OCI-LY7 (cell line): ENCODE measurements at regions not wholly inside any gene's neighbourhood (a gene's known extent, or its start where the extent isn't known, plus 50 kb on each side); places are given as distances from the start of the nearest gene placed in this dataset.
"Not testable (repeated sequence)": the region's sequence is repeated elsewhere in the genome, so short reads cannot be mapped to it uniquely, and the experiment has no call there.

Source experiments
- BruUV-seq: library from RNA; stranded (reverse); fragments of 400-500 nt; replicated peaks from 2 replicates; lab custom pipeline; 2021; lab: Mats Ljungman, UMichigan
- CTCF ChIA-PET: fragments of 300-600 bp; sonication (Branson Sonifier 250); formaldehyde crosslinking; loops from one replicate; lab custom pipeline; 2022; ENCODE audit warnings: antibody characterized with exemption; ENCODE audit not compliant: unreplicated experiment; lab: Charles Lee
- POLR2A ChIA-PET: fragments of 300-600 bp; sonication (Branson Sonifier 250); formaldehyde crosslinking; loops from one replicate; lab custom pipeline; 2022; ENCODE audit warnings: antibody characterized with exemption; lab: Charles Lee
- DNase-seq: peaks from one replicate; pipeline ENCODE4 v3.0.0-alpha.2; 2015; ENCODE audit warnings: low spot score
- H2AFZ ChIP-seq: fragments of 200-600 bp; sonication (generic), shearing (Covaris generic); 2 replicates; pipeline ENCODE4 v1.6.1; 2014; ENCODE audit warnings: mild to moderate bottlenecking, antibody characterized with exemption, low read length, moderate library complexity
- H3K27ac ChIP-seq: fragments of 200-600 bp; sonication (generic); 2 replicates; pipeline ENCODE4 v1.5.1; 2014; ENCODE audit warnings: mixed run types, low read depth, mild to moderate bottlenecking, moderate library complexity, low read length, inconsistent platforms; ENCODE audit not compliant: poor library complexity, severe bottlenecking
- H3K36me3 ChIP-seq: fragments of 200-600 bp; sonication (generic); 2 replicates; pipeline ENCODE4 v1.6.1; 2014; ENCODE audit warnings: mild to moderate bottlenecking, antibody characterized with exemption, low read length, moderate library complexity, mixed read lengths; ENCODE audit not compliant: insufficient read depth
- H3K4me1 ChIP-seq: fragments of 200-600 bp; sonication (generic); 2 replicates; pipeline ENCODE4 v1.5.1; 2014; ENCODE audit warnings: mild to moderate bottlenecking, low read length; ENCODE audit not compliant: insufficient read depth, poor library complexity, severe bottlenecking
- H3K4me2 ChIP-seq: fragments of 200-600 bp; sonication (generic); 2 replicates; pipeline ENCODE4 v1.6.1; 2014; ENCODE audit warnings: mild to moderate bottlenecking, low read length
- H3K4me3 ChIP-seq: fragments of 200-600 bp; sonication (generic); 2 replicates; pipeline ENCODE4 v1.5.1; 2014; ENCODE audit warnings: mild to moderate bottlenecking, low read depth, low read length; ENCODE audit not compliant: poor library complexity, severe bottlenecking
- H3K79me2 ChIP-seq: fragments of 200-600 bp; sonication (generic); 2 replicates; pipeline ENCODE4 v1.6.1; 2016; ENCODE audit warnings: low read depth, mild to moderate bottlenecking, low read length, moderate library complexity, mixed read lengths; ENCODE audit not compliant: insufficient read depth
- H3K9me2 ChIP-seq: fragments of 200-600 bp; sonication (generic); 2 replicates; pipeline ENCODE4 v1.6.1; 2016; ENCODE audit warnings: mild to moderate bottlenecking, low read length, mixed read lengths; ENCODE audit not compliant: insufficient read depth
- H3K9me3 ChIP-seq: fragments of 200-600 bp; sonication (generic); 2 replicates; pipeline ENCODE4 v1.6.1; 2014; ENCODE audit warnings: mild to moderate bottlenecking, mixed run types, low read length, mixed read lengths
- H4K20me1 ChIP-seq: fragments of 200-600 bp; sonication (generic); 2 replicates; pipeline ENCODE4 v1.6.1; 2014; ENCODE audit warnings: mild to moderate bottlenecking, antibody characterized with exemption, low read length, moderate library complexity, mixed read lengths; ENCODE audit not compliant: insufficient read depth
- CTCF ChIP-seq: fragments of 200-600 bp; sonication (generic); conservative IDR thresholded peaks from 2 replicates; pipeline ENCODE4 v1.5.1; 2014; ENCODE audit warnings: mild to moderate bottlenecking, antibody characterized with exemption, low read length, moderate library complexity, mixed read lengths
- EZH2phosphoT487 ChIP-seq: fragments of 200-600 bp; sonication (generic); IDR thresholded peaks from 2 replicates; pipeline ENCODE4 v1.6.1; 2018; ENCODE audit warnings: low read depth, borderline replicate concordance, mild to moderate bottlenecking, mixed run types, antibody characterized with exemption, low read length, moderate library complexity, mixed read lengths
- intact Hi-C: fragments of 100-400 bp; cut with micrococcal nuclease; formaldehyde crosslinking; loops from one replicate; pipeline ENCODE4 v1.10.0; 2022; ENCODE audit not compliant: unreplicated experiment

- no peaks in the 10 kb centered on the region for H3K4me1 ChIP-seq
- BruUV-seq, result no TSS peak
- H3K9me2 ChIP-seq, result no peaks in the 10 kb centered on the region
- TF ChIP-seq EZH2phosphoT487 (no peak), CTCF (no peak)
- H3K27ac ChIP-seq, result no peak overlapping the region
- H2AFZ ChIP-seq, result no peak overlapping the region
- no peak overlapping the region for H3K4me3 ChIP-seq
- no peaks in the 10 kb centered on the region for H3K79me2 ChIP-seq
- H4K20me1 ChIP-seq, result no peaks in the 10 kb centered on the region
- intact Hi-C loops, result no loop called here
- no peak overlapping the region for H3K4me2 ChIP-seq
- no peak for DNase-seq
- POLR2A ChIA-PET, result no interaction called here
- CTCF ChIA-PET, result no interaction called here
- no peaks in the 10 kb centered on the region for H3K36me3 ChIP-seq
- H3K9me3 ChIP-seq, result no peaks in the 10 kb centered on the region
Observed at GRCh38 chrX:1119275-1119674, 93.2 kb downstream of the CRLF2 start.

- Histone ChIP-seq H3K4me3 (no peak overlapping the region), H3K27ac (no peak overlapping the region), H3K9me3 (no peaks in the 10 kb centered on the region), H3K79me2 (no peaks in the 10 kb centered on the region), H3K36me3 (no peaks in the 10 kb centered on the region), H4K20me1 (no peaks in the 10 kb centered on the region), H3K4me2 (no peak overlapping the region), H3K4me1 (peaks cover 3% of the 10 kb centered on the region), H3K9me2 (no peaks in the 10 kb centered on the region), H2AFZ (no peak overlapping the region)
- BruUV-seq, result no TSS peak
- intact Hi-C loops, result no loop called here
- TF ChIP-seq EZH2phosphoT487, result no peak
- TF ChIP-seq CTCF, result no peak
- ChIA-PET POLR2A (no interaction called here), CTCF (no interaction called here)
- no peak for DNase-seq
Observed at GRCh38 chrX:1118572-1119199, 93.8 kb downstream of the CRLF2 start.

- intact Hi-C loops, result loop anchor here (2.0 kb wide), 1 partner anchor 107 kb away; no protein-coding TSS in a partner anchor
- H3K4me3 ChIP-seq, CTCF ChIA-PET, H3K4me2 ChIP-seq, DNase-seq, BruUV-seq, H2AFZ ChIP-seq, POLR2A ChIA-PET, H3K27ac ChIP-seq, H4K20me1 ChIP-seq, H3K36me3 ChIP-seq, H3K9me3 ChIP-seq, H3K79me2 ChIP-seq, H3K9me2 ChIP-seq: not testable (repeated sequence)
- H3K4me1 ChIP-seq, result peaks cover 26% of the 10 kb centered on the region
Observed at GRCh38 chrX:1115411-1115810, 97.0 kb downstream of the CRLF2 start.
